SHP77 treated with DMSO at 0.1 percent for 48 hours (cell line): ENCODE measurements at regions not wholly inside any gene's neighbourhood (a gene's known extent, or its start where the extent isn't known, plus 50 kb on each side); places are given as distances from the start of the nearest gene placed in this dataset.
A peak's percentile ranks its signal among the peaks of the same experiment; 100 is the strongest.
"Not testable (repeated sequence)": the region's sequence is repeated elsewhere in the genome, so short reads cannot be mapped to it uniquely, and the experiment has no call there.

Experiments used
- DNase-seq: peaks from one replicate; lab custom pipeline; 2025; lab: John Stamatoyannopoulos, UW

- DNase-seq: no peak
Measured at GRCh38 chr2:446963-447530, 159.2 kb upstream of the ALKAL2 start.

DNA sequence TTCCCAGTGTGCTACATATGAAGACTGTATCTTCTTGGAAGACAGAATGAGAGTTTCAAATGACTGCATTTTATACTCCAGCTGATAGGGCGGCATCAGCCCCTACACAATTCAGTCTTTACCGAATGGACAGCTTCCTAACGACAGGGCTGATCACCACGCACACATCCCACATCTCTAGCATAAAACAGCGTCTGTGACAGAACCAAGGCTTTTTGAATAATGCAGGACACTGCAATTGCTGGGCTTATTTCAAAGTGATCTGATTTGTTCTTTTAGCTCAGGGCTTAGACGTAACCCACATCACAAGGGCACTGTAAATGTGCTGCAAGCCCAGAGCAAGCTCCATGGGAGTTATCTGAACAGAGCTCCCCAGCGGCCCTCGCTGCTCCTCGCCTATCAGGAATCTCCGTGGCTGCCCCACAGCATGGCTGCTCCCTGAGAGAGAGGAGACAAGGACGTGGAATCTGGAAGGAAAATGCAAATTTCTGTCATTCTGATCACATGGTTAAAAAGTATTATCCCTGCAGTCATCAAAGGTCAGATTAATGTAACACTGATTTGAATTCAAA lies 158.5 kb upstream of the ALKAL2 start:
- DNase-seq: no peak

DNA sequence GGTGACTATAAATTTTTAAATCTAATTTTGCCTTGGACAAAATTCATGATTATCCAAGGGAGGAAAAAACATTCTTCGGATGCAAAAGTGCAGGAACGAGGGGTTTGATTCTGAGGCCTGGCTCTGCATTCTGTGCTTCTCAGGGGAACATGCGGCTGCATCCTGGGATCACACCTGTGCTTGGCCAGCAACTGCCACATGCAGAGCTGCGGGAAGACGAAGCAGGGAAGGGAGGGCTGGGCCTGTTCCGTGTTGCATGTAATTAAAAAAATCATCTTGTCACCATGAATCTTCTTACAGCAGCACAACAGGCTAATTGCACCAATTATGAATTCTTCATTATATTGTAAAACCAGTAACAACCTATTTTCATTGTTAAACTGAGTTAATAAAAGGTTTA lies 158.0 kb upstream of the ALKAL2 start:
- DNase-seq: no peak

GRCh38 chr2:444937-445884 lies 157.3 kb upstream of the ALKAL2 start:
- DNase-seq: no peak

- DNase-seq: no peak
Measured at GRCh38 chr2:443741-444140, 155.8 kb upstream of the ALKAL2 start.

- DNase-seq: no peak
Measured at GRCh38 chr2:443216-443615, 155.3 kb upstream of the ALKAL2 start.

- DNase-seq: no peak
Measured at GRCh38 chr2:441258-442022, 153.5 kb upstream of the ALKAL2 start.

DNA sequence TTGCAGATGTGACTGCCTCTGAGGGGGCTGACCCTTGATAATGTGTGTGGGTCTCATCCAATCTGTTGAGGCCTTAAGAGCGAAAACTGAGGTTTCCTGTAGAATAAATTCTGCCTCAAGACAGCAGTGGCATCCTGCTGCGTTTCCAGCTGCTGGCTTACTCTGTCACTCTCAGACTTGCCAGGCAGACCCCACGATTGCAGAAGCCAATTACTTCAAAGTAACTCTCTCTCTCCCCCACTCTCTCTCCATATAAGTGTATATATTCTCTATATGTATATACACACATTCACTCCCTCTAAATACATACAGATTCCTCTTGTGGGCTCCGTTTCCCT lies 152.5 kb upstream of the ALKAL2 start:
- DNase-seq: no peak

GRCh38 chr2:439556-440402 lies 151.9 kb upstream of the ALKAL2 start:
- DNase-seq: no peak

DNA sequence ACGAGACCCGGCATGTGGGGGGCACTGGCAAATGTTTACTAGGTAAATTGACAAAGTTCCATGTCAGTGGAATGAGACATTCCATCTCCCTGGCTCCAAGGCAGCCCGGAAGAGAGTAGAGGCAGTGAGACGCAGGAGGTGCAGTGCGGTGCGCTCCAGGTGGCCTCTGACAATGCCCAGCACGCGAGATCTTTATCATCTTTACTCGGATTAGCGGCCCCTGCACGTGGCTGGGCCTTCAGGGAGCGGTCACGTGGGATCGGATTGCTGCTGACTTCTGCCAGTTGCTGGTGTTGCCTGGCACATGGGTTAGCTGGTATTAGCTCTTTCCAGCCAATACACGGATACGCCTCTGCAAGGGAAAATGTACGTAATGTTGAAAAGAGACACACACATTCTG lies 151.2 kb upstream of the ALKAL2 start:
- no peak for DNase-seq

- peak; percentile 5 for DNase-seq
Measured at GRCh38 chr2:437756-438393, 150.0 kb upstream of the ALKAL2 start.

DNA sequence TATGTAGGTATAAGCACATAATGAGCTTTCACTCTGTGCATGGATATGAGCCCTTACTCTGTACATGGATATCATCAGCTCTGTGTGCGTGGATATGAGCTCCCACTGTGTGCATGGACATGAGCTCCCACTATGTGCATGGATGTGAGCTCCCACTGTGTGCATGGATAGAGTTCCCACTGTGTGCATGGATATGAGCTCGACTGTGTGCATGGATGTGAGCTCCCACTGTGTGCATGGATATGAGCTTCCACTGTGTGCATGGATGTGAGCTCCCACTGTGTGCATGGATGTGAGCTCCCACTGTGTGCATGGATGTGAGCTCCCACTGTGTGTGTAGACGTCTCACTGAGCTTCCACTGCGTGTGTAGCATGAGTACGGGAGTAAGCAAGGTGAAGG lies 149.3 kb upstream of the ALKAL2 start:
- no peak for DNase-seq

GRCh38 chr2:436205-436604 lies 148.3 kb upstream of the ALKAL2 start:
- no peak for DNase-seq

DNA sequence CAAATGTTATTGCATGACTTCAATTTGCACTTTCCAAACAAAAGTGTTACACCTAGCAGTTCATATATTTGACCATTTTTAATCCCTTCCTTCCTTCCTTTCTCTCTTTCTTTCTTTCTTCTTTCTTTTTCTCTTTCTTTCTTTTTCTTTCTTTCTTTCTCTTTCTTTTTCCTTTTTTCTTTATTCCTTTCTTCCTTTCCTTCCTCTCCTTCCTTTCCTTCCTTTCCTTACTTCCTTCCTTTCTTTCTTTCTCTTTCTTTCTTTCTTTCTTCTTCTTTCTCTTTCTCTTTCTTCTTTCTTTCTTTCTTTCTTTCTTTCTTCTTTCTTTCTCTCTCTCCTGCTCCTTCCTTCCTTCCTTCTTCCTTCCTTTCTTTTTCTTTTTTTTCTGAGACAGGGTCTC lies 146.7 kb upstream of the ALKAL2 start:
- no peak for DNase-seq

GRCh38 chr2:433216-433615 lies 145.3 kb upstream of the ALKAL2 start:
- no peak for DNase-seq

DNA sequence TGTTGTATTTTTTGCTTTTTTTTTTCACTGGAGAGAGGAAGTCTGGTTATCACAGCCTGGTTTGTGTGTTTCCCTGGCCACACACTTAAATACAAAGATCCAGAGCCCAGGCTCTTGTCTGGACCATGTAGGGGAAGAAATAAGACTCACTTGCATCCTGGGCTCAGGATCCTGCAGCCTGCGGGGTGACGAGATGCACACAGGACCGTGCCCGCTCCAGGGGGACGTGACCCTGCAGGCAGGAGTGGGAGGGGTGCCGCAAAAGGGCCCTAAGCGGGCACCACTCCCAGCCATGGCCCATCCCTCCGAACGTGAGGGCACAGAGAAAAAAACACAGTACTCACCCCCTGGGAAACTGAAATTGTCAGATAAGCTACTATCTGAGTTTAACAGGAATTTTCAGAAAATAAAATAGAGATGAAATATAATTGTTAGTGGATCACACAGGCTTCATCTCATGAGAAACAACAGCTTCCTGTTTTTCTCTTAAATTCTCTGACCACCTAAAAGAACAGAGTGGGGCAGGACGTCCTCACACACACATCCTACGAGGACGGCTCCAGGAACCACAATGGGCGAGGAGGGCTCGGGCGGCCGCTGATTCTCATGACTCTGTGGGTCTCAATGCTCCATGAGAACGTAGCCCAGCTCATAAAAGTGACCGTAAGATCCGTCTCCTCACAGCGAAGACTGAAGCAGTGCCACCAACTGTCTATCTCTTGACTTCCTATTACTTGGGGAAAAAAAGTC lies 142.6 kb upstream of the ALKAL2 start:
- DNase-seq: no peak

GRCh38 chr2:429575-430254 lies 141.8 kb upstream of the ALKAL2 start:
- no peak for DNase-seq

- DNase-seq: no peak
Measured at GRCh38 chr2:429142-429541, 141.3 kb upstream of the ALKAL2 start.

- no peak for DNase-seq
Measured at GRCh38 chr2:428591-428990, 140.7 kb upstream of the ALKAL2 start.

- not testable (repeated sequence) for DNase-seq
Measured at GRCh38 chr2:426696-427095, 138.8 kb upstream of the ALKAL2 start.
